DOHH2 (cell line): ENCODE measurements at regions not wholly inside any gene's neighbourhood (a gene's known extent, or its start where the extent isn't known, plus 50 kb on each side); places are given as distances from the start of the nearest gene placed in this dataset.

Experiments used
- H3F3A ChIP-seq: fragments of 200-600 bp; sonication (generic), shearing (Covaris generic); 2 replicates; pipeline ENCODE4 v1.6.0; 2016; ENCODE audit warnings: antibody characterized with exemption, mild to moderate bottlenecking; ENCODE audit not compliant: control insufficient read depth, insufficient read depth
- H3K27ac ChIP-seq: fragments of 200-600 bp; sonication (generic); 2 replicates; pipeline ENCODE4 v1.5.1; 2014; ENCODE audit warnings: low read depth, mild to moderate bottlenecking, low read length, moderate library complexity
- H3K27me3 ChIP-seq: fragments of 200-600 bp; sonication (generic); 2 replicates; pipeline ENCODE4 v1.6.1; 2014; ENCODE audit warnings: mild to moderate bottlenecking, low read length, mixed read lengths; ENCODE audit not compliant: control insufficient read depth
- H3K36me3 ChIP-seq: fragments of 200-600 bp; sonication (generic); 2 replicates; pipeline ENCODE4 v1.6.1; 2014; ENCODE audit warnings: mild to moderate bottlenecking, low read length, moderate library complexity, mixed read lengths; ENCODE audit not compliant: control insufficient read depth
- H3K4me1 ChIP-seq: fragments of 200-600 bp; sonication (generic); 2 replicates; pipeline ENCODE4 v1.6.1; 2014; ENCODE audit warnings: mild to moderate bottlenecking, low read length, mixed read lengths; ENCODE audit not compliant: control insufficient read depth
- H3K4me2 ChIP-seq: fragments of 200-600 bp; sonication (generic); 2 replicates; pipeline ENCODE4 v1.6.0; 2014; ENCODE audit warnings: mild to moderate bottlenecking, low read length, moderate library complexity
- H3K4me3 ChIP-seq: fragments of 200-600 bp; sonication (generic); 2 replicates; pipeline ENCODE4 v1.5.1; 2014; ENCODE audit warnings: mild to moderate bottlenecking, low read length, mixed read lengths
- H3K79me2 ChIP-seq: fragments of 200-600 bp; sonication (generic); 2 replicates; pipeline ENCODE4 v1.6.1; 2014; ENCODE audit warnings: mild to moderate bottlenecking, low read length, mixed read lengths; ENCODE audit not compliant: control insufficient read depth
- H3K9me2 ChIP-seq: fragments of 200-600 bp; sonication (generic); replicated peaks from 2 replicates; pipeline ENCODE4 v1.6.1; 2014; ENCODE audit warnings: mild to moderate bottlenecking, low read length, mixed read lengths; ENCODE audit not compliant: control insufficient read depth
- H3K9me3 ChIP-seq: fragments of 200-600 bp; sonication (generic); 2 replicates; pipeline ENCODE4 v1.6.1; 2014; ENCODE audit warnings: antibody characterized with exemption, low read length, mixed read lengths; ENCODE audit not compliant: control insufficient read depth, insufficient read depth
- H4K20me1 ChIP-seq: fragments of 200-600 bp; sonication (generic); 2 replicates; pipeline ENCODE4 v1.6.0; 2014; ENCODE audit warnings: low read depth, mild to moderate bottlenecking, antibody characterized with exemption, low read length, moderate library complexity; ENCODE audit not compliant: control insufficient read depth, insufficient read depth
- CTCF ChIP-seq: fragments of 200-600 bp; sonication (generic); IDR thresholded peaks from one replicate; pipeline ENCODE4 v1.5.1; 2014; ENCODE audit warnings: antibody characterized with exemption, mild to moderate bottlenecking, low read depth, low read length; ENCODE audit not compliant: poor library complexity, severe bottlenecking
- EZH2phosphoT487 ChIP-seq: fragments of 200-600 bp; sonication (generic); IDR thresholded peaks from 2 replicates; pipeline ENCODE4 v1.6.1; 2017; ENCODE audit warnings: borderline replicate concordance, mild to moderate bottlenecking, antibody characterized with exemption, low read length, moderate library complexity, mixed read lengths

DNA sequence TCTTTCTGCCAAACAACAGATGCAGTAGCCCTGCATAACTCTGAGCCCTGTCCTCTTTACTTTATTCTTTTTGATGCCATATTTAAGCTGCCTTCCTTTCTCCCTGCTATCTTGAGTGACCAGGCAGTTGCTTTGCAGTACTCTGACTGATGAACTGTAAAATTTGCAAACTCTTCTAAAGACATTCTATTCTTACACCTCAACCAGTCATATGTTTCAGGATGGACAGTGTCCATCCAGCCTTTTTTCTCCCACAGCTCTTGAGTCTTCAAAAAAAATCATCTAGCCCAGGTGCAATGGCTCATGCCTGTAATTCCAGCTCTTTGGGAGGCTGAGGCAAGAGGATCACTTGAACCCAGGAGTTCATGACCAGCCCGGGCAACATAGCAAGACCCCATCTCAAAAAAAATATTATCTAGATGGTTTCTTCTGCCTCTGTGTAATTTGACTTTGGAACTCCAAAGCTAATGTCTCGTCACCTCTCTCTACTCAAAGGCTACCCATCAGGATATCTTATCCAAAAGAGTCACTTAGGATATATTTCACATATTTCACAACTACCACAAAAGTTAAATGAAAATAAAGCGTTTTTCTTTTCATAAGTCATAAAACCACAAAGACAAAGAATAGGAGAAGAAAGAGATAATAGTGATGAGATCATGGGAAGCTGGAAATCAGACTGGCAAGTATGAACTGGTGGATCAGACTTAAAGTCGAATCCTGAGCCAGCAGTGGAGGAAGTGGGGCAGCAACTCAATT lies 54.6 kb upstream of the IPO9 start:
- Histone ChIP-seq H3K9me2 (no peaks in the 10 kb centered on the region), H3K4me3 (no peak overlapping the region), H3K4me2 (no peak overlapping the region), H3K27me3 (peaks cover 18% of the 10 kb centered on the region), H3F3A (no peaks in the 10 kb centered on the region), H3K79me2 (no peaks in the 10 kb centered on the region), H3K9me3 (no peaks in the 10 kb centered on the region), H3K27ac (no peak overlapping the region), H3K4me1 (no peaks in the 10 kb centered on the region), H3K36me3 (no peaks in the 10 kb centered on the region), H4K20me1 (no peaks in the 10 kb centered on the region)
- TF ChIP-seq CTCF (no peak), EZH2phosphoT487 (no peak)

DNA sequence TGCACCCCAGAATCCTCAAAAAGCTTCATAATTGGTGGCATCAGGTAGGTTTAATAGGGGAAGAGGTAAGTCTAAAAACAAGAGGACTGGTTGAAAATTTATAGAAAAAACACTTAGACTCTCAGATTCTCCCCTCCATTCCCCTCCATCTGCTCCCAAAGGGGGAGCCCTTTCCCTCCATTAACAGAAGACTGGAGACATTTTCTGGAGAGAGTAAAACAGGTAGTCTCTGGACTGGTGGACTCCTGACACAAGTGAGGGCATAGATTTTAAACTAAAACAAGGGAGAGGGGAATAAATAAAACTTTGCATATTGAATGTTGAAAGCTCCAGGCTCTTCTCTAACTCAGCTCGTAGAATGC lies 54.0 kb upstream of the IPO9 start:
- Histone ChIP-seq H4K20me1 (no peaks in the 10 kb centered on the region), H3K9me3 (no peaks in the 10 kb centered on the region), H3K9me2 (no peaks in the 10 kb centered on the region), H3K4me3 (no peak overlapping the region), H3K4me2 (no peak overlapping the region), H3K27me3 (peaks cover 17% of the 10 kb centered on the region), H3K36me3 (no peaks in the 10 kb centered on the region), H3K27ac (no peak overlapping the region), H3K79me2 (no peaks in the 10 kb centered on the region), H3F3A (no peaks in the 10 kb centered on the region), H3K4me1 (no peaks in the 10 kb centered on the region)
- TF ChIP-seq EZH2phosphoT487 = no peak
- TF ChIP-seq CTCF = no peak

- no peaks in the 10 kb centered on the region for H4K20me1 ChIP-seq
- H3K9me3 ChIP-seq = no peaks in the 10 kb centered on the region
- no peak for TF ChIP-seq CTCF
- TF ChIP-seq EZH2phosphoT487 = no peak
- no peak overlapping the region for H3K4me2 ChIP-seq
- H3K27ac ChIP-seq = no peak overlapping the region
- no peaks in the 10 kb centered on the region for H3K4me1 ChIP-seq
- H3F3A ChIP-seq = no peaks in the 10 kb centered on the region
- H3K79me2 ChIP-seq = no peaks in the 10 kb centered on the region
- H3K36me3 ChIP-seq = no peaks in the 10 kb centered on the region
- H3K9me2 ChIP-seq = no peaks in the 10 kb centered on the region
- peaks cover 13% of the 10 kb centered on the region for H3K27me3 ChIP-seq
- H3K4me3 ChIP-seq = no peak overlapping the region
Measured at GRCh38 chr1:201775380-201775779, 53.6 kb upstream of the IPO9 start.
